ENCODE measurements at regions not wholly inside any gene's neighbourhood (a gene's known extent, or its start where the extent isn't known, plus 50 kb on each side); places are given as distances from the start of the nearest gene placed in this dataset.

- TF ChIP-seq SIN3A (IDR thresholded peaks at IDR 0.05; ENCODE audit: low read depth) = no peak
- TF ChIP-seq POLR2A (IDR thresholded peaks at IDR 0.05; ENCODE audit: borderline replicate concordance, extremely low read depth, insufficient read depth, insufficient read length) = no peak
- no peak for TF ChIP-seq EZH2phosphoT487 (IDR thresholded peaks at IDR 0.05; ENCODE audit: borderline replicate concordance)
- TF ChIP-seq EGR1 (IDR thresholded peaks at IDR 0.05; ENCODE audit: low read depth) = no peak
- no peak for TF ChIP-seq CTCF (IDR thresholded peaks at IDR 0.05 in 2 of 3, conservative IDR thresholded peaks at IDR 0.05 in 1 of 3; ENCODE audit: borderline replicate concordance in 1 of 3, insufficient read depth in 1 of 3, low read depth in 2 of 3, low read length in 2 of 3)
- no peak for TF ChIP-seq YY1 (IDR thresholded peaks at IDR 0.05; ENCODE audit: extremely low read depth, insufficient replicate concordance, low read depth, low read length)
- no peak for TF ChIP-seq REST (IDR thresholded peaks at IDR 0.05; ENCODE audit: low read depth)
- no peak for TF ChIP-seq POLR2AphosphoS5 (IDR thresholded peaks at IDR 0.05; ENCODE audit: low read depth, low read length)
- TF ChIP-seq, protein P1, sequence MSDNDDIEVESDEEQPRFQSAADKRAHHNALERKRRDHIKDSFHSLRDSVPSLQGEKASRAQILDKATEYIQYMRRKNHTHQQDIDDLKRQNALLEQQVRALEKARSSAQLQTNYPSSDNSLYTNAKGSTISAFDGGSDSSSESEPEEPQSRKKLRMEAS (IDR thresholded peaks at IDR 0.05) = no peak
- TF ChIP-seq SP1 (IDR thresholded peaks at IDR 0.05; ENCODE audit: low read depth) = no peak
- TF ChIP-seq EZH2 (IDR thresholded peaks at IDR 0.05) = no peak
These were observed 207.3 kb upstream of the HS3ST1 start for GRCh38 chr4:11636031-11636430.
